Lower leg skin (tissue), 3 donors: ENCODE measurements at regions not wholly inside any gene's neighbourhood (a gene's known extent, or its start where the extent isn't known, plus 50 kb on each side); places are given as distances from the start of the nearest gene placed in this dataset.

ENCODE experiments used
- CTCF ChIP-seq, 3 donors: fragments of 450-650 bp; IDR thresholded peaks; one replicate each; pipeline ENCODE4 v1.5.1; 2016; ENCODE audit warnings: antibody characterized with exemption in 3 of 3, mild to moderate bottlenecking in 3 of 3, moderate library complexity in 2 of 3
- POLR2A ChIP-seq, 2 donors: fragments of 450-650 bp; IDR thresholded peaks; one replicate each; pipeline ENCODE4 v1.6.1; 2016 to 2017; ENCODE audit warnings: antibody characterized with exemption in 2 of 2, mild to moderate bottlenecking in 1 of 2, moderate library complexity in 1 of 2

- TF ChIP-seq CTCF (IDR thresholded peaks at IDR 0.05), result no peak
- no peak for TF ChIP-seq POLR2A (IDR thresholded peaks at IDR 0.05)
These were observed 58.0 kb upstream of the PFKP start for GRCh38 chr10:3009341-3009740.
